GM12865 (cell line): ENCODE measurements at regions not wholly inside any gene's neighbourhood (a gene's known extent, or its start where the extent isn't known, plus 50 kb on each side); places are given as distances from the start of the nearest gene placed in this dataset.

Experiments
- DNase-seq: peaks from one replicate; pipeline ENCODE4 v3.0.0; 2010; ENCODE audit warnings: low read depth
- H3K4me3 ChIP-seq: 2 replicates; pipeline ENCODE4 v1.5.1; 2011; ENCODE audit warnings: mild to moderate bottlenecking, low read depth, low read length, control low read depth
- TF ChIP-seq, protein P1 (sequence below): IDR thresholded peaks from 2 replicates; pipeline ENCODE4 v1.5.1; 2011; ENCODE audit warnings: low read length, control low read depth, low read depth, inconsistent platforms; ENCODE audit not compliant: insufficient read depth; ENCODE audit errors: missing control alignments

DNA sequence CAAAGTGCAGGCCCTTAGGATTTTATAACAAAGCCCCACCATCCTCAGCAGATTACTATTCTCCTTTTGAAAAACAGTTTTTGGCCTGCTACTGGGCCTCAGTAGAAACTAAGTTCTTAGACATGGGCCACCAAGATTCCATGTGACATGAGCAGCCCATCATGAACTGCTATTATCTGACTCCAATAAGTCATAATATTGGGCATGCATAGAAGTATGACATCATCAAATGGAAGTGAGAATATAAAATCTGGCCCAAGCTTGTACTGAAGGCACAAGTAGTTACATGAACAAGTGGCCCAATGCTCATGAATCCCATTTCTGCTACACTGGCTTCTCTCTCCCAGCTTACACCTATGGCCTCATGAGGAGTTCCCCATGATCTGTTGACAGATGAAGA is 404.8 kb downstream of the EPHA5 start:
- TF ChIP-seq, protein P1, sequence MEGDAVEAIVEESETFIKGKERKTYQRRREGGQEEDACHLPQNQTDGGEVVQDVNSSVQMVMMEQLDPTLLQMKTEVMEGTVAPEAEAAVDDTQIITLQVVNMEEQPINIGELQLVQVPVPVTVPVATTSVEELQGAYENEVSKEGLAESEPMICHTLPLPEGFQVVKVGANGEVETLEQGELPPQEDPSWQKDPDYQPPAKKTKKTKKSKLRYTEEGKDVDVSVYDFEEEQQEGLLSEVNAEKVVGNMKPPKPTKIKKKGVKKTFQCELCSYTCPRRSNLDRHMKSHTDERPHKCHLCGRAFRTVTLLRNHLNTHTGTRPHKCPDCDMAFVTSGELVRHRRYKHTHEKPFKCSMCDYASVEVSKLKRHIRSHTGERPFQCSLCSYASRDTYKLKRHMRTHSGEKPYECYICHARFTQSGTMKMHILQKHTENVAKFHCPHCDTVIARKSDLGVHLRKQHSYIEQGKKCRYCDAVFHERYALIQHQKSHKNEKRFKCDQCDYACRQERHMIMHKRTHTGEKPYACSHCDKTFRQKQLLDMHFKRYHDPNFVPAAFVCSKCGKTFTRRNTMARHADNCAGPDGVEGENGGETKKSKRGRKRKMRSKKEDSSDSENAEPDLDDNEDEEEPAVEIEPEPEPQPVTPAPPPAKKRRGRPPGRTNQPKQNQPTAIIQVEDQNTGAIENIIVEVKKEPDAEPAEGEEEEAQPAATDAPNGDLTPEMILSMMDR: no peak
- no peak for DNase-seq
- H3K4me3 ChIP-seq: no peak overlapping the region

DNA sequence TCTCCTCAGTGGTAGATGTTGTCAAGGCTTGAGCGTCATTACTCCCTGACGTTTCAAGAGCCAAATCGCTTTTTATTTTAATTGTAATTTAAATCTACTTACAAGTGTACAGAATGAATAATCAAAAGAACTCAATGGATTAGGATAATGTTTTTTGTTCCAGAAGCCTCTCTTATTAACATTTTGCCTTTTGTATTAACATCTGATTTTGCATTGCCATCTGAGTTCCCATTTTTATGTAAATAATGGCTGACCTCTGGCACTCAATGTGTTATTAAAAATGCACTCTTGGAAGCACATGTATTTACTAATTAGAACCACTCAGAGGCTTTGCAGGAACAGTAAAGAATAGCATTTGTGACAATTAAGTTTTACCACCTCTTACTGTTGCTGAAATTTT is 411.0 kb downstream of the EPHA5 start:
- H3K4me3 ChIP-seq: no peak overlapping the region
- DNase-seq: no peak
- TF ChIP-seq, protein P1: no peak

DNA sequence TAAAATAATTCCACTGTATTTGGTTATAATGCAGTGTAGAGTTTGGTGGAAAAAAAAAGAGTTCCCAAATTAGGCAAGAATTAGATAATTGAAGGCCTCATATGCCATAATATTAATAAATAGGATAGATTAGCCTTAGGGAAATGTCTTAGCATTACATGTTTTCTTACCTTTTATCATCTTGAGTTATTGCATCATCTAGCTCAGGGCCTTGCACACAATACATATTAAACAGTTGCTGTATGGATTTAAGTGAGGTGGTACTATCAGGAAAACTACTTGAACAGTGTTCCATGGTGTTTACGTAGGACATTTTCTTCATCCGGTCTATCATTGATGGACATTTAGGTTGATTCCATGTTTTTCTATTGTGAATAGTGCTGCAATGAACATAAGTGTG is 419.4 kb downstream of the EPHA5 start:
- TF ChIP-seq, protein P1: no peak
- H3K4me3 ChIP-seq: no peak overlapping the region
- DNase-seq: no peak

DNA sequence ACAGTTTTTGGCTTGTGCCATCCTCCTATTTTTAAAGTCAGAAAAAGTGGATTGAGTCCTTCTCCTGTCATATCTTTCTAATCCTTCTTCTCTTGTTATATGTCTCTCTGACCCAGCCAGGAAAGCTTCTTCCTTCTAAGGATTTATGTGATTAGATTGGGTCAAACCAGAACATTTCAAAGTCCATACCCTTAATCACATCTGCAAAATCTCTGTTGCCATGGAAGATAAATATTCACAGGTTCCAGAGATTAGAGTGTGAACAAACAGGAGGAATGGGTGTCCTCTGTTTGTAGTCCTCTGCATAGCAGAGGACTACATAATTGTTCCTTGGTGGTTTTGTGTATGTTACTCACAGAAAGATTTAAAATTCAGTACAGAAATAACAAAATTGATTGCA is 421.2 kb downstream of the EPHA5 start:
- H3K4me3 ChIP-seq: no peak overlapping the region
- DNase-seq: no peak
- TF ChIP-seq, protein P1: no peak

DNA sequence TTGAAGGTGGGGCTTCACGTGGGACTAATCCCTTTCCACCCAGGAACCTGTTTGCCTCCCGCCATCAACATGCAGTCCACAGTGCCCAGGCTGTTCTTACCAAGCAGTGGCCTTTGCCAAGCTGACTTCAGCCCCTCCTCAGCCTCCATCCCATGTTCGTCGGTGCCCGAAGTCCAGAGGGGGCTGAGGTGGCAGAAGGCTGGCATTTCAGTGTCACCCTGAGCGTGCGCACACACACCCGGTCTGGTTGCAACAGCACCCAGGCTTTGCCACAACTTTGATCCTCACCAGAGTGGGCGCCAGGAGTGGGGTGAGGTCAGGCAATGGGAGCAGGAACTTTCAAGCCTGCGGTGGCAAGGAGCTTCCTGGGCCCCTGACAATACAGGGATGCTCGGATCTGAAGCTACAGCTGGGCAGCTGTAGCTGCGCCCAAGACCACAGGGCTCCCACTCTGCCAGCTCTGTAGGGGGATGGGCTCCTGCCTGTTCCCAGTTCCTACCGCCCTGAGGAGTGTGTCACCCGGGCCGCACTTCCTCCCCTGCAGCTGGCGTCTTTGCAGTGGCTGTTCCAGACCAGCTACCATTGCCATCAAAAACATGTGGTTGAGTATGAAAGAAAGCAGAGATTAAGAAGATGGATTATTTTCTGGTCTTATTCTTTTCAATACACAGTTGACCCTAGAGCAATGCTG is 428.0 kb downstream of the EPHA5 start:
- DNase-seq: no peak
- H3K4me3 ChIP-seq: no peak overlapping the region
- TF ChIP-seq, protein P1: no peak

DNA sequence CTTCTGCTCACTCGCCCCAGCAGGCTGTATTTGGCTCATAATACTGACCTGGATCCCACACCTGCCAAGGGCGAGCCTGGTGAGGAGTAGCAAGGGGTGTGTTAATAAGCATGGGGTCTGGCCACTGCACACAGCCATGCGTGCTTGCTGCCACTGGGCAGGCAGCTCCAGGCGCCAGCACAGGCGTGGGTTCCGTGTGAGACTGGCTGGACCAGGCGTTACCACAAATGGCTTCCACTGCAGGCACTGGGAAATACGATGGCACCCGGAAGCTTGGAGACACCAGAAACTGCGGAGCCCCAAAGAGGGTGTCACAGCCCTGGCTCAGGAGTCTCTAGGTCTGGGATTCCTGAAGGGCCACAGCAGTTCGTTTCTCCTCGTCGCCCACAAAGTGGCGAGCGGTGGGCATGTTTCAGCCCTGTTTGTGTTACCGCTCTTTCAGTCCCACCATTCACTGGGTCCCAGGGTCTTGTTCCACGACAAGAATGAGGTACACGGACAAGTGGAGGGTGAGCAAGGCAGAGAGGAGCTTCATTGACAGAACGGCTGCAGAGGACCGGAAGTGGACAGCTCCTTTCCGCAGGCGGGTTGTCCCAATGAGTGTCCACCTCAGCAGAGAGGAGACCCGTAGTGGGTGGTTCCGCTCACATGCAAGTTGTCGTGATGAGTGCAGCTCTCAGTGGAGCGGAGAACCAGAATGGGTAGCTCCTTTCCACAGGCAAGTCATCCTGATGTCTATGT is 428.9 kb downstream of the EPHA5 start:
- no peak overlapping the region for H3K4me3 ChIP-seq
- TF ChIP-seq, protein P1: no peak
- no peak for DNase-seq
